ENCODE measurements at regions not wholly inside any gene's neighbourhood (a gene's known extent, or its start where the extent isn't known, plus 50 kb on each side); places are given as distances from the start of the nearest gene placed in this dataset.
"Not testable (repeated sequence)": the region's sequence is repeated elsewhere in the genome, so short reads cannot be mapped to it uniquely, and the experiment has no call there.

DNA sequence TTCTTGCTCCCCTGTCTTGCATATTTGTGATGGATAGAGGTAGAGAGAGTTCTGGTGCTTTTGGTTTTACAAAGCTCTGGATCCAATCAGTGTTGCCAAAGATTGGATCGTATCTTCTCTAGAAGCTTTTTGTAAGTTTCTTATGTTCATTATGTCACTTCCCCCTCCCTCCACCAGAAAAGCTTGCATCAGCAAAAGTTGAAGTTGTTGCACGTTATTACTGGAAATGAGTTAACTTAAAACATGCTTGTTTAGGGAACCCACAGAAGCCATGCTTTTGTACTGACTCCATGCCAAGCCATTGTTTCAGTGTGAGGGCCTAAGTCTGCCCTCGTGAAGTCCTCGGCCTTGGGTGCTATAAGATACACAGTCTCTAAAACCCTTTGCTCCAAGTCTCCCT, 186.5 kb downstream of the ERCC6L2 start:
- Mint-ChIP-seq H3K27me3 (ENCODE audit: unreplicated experiment) (peaks cover 4% of the 10 kb centered on the region), H3K27ac (ENCODE audit: unreplicated experiment) (no peak overlapping the region), H3K9me3 (ENCODE audit: unreplicated experiment) (peaks cover 18% of the 10 kb centered on the region), H3K36me3 (ENCODE audit: unreplicated experiment) (no peaks in the 10 kb centered on the region), H3K4me3 (ENCODE audit: unreplicated experiment) (no peak overlapping the region), H3K4me1 (ENCODE audit: unreplicated experiment) (peaks cover 24% of the 10 kb centered on the region)
- no peak for DNase-seq (ENCODE audit: extremely low spot score, unreplicated experiment)
- no peak for TF ChIP-seq CTCF (IDR thresholded peaks at IDR 0.05)

DNA sequence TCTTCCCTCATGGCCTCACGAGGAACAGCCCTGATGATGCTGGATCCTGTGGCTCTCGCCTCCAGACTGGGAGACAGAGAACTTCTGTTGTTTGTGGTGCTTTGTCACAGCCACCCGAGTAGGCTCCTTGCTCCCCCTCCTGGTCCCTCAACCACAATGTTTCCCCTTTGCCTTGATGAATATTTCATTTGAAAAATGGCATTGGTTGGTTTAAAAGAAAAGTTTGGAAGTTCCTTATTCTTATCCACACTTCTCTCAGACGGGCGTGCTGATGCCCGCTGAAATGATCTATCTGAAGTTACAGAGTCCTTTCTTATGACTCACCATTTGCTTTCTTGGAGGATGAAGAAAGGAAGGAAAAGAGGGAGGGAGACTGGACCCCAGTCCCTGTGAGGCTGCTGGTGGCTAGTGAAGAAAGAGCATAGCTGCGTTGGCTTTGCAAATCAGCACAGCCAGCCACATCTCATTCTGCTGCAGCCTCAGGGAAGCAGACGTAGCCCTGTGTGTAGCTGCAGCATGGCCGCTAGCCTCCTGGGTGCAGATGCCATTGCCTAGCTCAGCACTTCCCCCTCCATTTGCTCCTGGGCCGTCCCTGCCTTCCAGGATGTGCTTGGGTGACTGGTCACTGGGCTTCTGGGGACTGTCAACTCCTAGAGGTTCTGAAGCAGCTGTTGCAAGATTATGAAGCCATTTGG, 185.9 kb downstream of the ERCC6L2 start:
- Mint-ChIP-seq H3K4me1 (ENCODE audit: unreplicated experiment) (peaks cover 21% of the 10 kb centered on the region), H3K27me3 (ENCODE audit: unreplicated experiment) (peaks cover 4% of the 10 kb centered on the region), H3K4me3 (ENCODE audit: unreplicated experiment) (no peak overlapping the region), H3K27ac (ENCODE audit: unreplicated experiment) (peak overlapping the region; percentile 7), H3K36me3 (ENCODE audit: unreplicated experiment) (no peaks in the 10 kb centered on the region), H3K9me3 (ENCODE audit: unreplicated experiment) (peaks cover 18% of the 10 kb centered on the region)
- TF ChIP-seq CTCF (IDR thresholded peaks at IDR 0.05), result peak; percentile 62
- DNase-seq (ENCODE audit: extremely low spot score, unreplicated experiment), result no peak

GRCh38 chr9:96058218-96058617, 182.7 kb downstream of the ERCC6L2 start:
- Mint-ChIP-seq H3K9me3 (ENCODE audit: unreplicated experiment) (peaks cover 24% of the 10 kb centered on the region), H3K4me3 (ENCODE audit: unreplicated experiment) (no peak overlapping the region), H3K36me3 (ENCODE audit: unreplicated experiment) (no peaks in the 10 kb centered on the region), H3K4me1 (ENCODE audit: unreplicated experiment) (peaks cover 20% of the 10 kb centered on the region), H3K27ac (ENCODE audit: unreplicated experiment) (no peak overlapping the region), H3K27me3 (ENCODE audit: unreplicated experiment) (peaks cover 8% of the 10 kb centered on the region)
- no peak for DNase-seq (ENCODE audit: extremely low spot score, unreplicated experiment)
- TF ChIP-seq CTCF (IDR thresholded peaks at IDR 0.05), result no peak

DNA sequence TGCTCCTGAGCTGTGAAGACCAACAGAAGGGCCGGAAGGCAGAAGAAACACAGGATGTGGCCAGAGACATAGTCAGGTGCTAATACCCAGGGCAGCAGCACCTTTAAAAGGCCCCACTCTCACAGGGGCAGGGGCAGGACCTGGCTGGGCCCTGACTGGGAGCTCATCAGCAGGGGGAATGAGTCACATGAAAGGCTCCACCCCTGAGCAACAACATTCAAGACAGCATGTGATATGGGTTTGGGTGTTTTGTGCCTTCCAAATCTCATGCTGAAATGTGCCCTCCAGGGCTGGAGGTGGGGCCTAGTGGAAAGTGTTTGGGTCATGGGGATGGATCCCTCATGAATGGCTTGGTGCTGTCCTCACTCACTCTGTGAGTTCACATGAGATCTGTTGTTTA, 181.7 kb downstream of the ERCC6L2 start:
- Mint-ChIP-seq H3K27me3 (ENCODE audit: unreplicated experiment) (peaks cover 10% of the 10 kb centered on the region), H3K4me1 (ENCODE audit: unreplicated experiment) (peaks cover 19% of the 10 kb centered on the region), H3K9me3 (ENCODE audit: unreplicated experiment) (peaks cover 24% of the 10 kb centered on the region), H3K4me3 (ENCODE audit: unreplicated experiment) (no peak overlapping the region), H3K36me3 (ENCODE audit: unreplicated experiment) (no peaks in the 10 kb centered on the region), H3K27ac (ENCODE audit: unreplicated experiment) (no peak overlapping the region)
- no peak for DNase-seq (ENCODE audit: extremely low spot score, unreplicated experiment)
- TF ChIP-seq CTCF (IDR thresholded peaks at IDR 0.05), result no peak

DNA sequence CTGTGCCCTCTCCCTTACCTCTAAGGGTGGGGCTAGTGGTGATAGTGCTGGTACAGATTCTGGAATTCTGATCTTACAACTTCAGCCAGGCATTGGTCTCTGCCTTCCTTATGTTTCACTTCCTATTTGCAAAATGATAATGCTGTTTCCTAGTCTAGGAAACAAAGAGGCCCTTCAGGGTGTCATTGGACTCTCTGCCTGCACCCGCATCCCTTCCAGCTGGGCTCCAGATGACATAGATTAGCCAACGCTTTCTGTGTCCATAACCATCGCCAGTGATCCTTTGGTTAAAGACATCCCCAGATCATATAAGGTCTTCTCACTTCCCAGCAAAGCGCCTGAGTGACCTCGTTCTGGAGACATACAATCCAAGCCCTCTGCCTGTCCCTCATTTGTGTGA, 180.7 kb downstream of the ERCC6L2 start:
- peaks cover 11% of the 10 kb centered on the region for H3K4me1 Mint-ChIP-seq (ENCODE audit: unreplicated experiment)
- peaks cover 15% of the 10 kb centered on the region for H3K27me3 Mint-ChIP-seq (ENCODE audit: unreplicated experiment)
- no peak overlapping the region for H3K4me3 Mint-ChIP-seq (ENCODE audit: unreplicated experiment)
- no peaks in the 10 kb centered on the region for H3K36me3 Mint-ChIP-seq (ENCODE audit: unreplicated experiment)
- peaks cover 24% of the 10 kb centered on the region for H3K9me3 Mint-ChIP-seq (ENCODE audit: unreplicated experiment)
- no peak for DNase-seq (ENCODE audit: extremely low spot score, unreplicated experiment)
- no peak for TF ChIP-seq CTCF (IDR thresholded peaks at IDR 0.05)
- H3K27ac Mint-ChIP-seq (ENCODE audit: unreplicated experiment), result no peak overlapping the region

- not testable (repeated sequence) for DNase-seq (ENCODE audit: extremely low spot score, unreplicated experiment); H3K4me1 Mint-ChIP-seq (ENCODE audit: unreplicated experiment); H3K36me3 Mint-ChIP-seq (ENCODE audit: unreplicated experiment); H3K4me3 Mint-ChIP-seq (ENCODE audit: unreplicated experiment); H3K27ac Mint-ChIP-seq (ENCODE audit: unreplicated experiment)
- H3K9me3 Mint-ChIP-seq (ENCODE audit: unreplicated experiment), result peaks cover 23% of the 10 kb centered on the region
- H3K27me3 Mint-ChIP-seq (ENCODE audit: unreplicated experiment), result peaks cover 14% of the 10 kb centered on the region
Observed at GRCh38 chr9:96054248-96054647, 178.8 kb downstream of the ERCC6L2 start.

Measured in osteocyte (in vitro differentiated cells).